CD4-positive, alpha-beta memory T cell (primary cell): ENCODE measurements at regions not wholly inside any gene's neighbourhood (a gene's known extent, or its start where the extent isn't known, plus 50 kb on each side); places are given as distances from the start of the nearest gene placed in this dataset.
A peak's percentile ranks its signal among the peaks of the same experiment; 100 is the strongest.

Experiments
- CTCF ChIA-PET: fragments of 350-600 bp; sonication (Branson Sonifier 250); formaldehyde crosslinking; loops from one replicate; lab custom pipeline; 2021; ENCODE audit warnings: inconsistent platforms; ENCODE audit not compliant: partially characterized antibody; lab: Charles Lee
- POLR2A ChIA-PET: fragments of 350-600 bp; sonication (Branson Sonifier 250); formaldehyde crosslinking; loops from one replicate; lab custom pipeline; 2021; ENCODE audit not compliant: partially characterized antibody; lab: Charles Lee
- DNase-seq, 5 donors: peaks; one replicate each; pipeline versions ENCODE4 v3.0.0 to v3.0.0-alpha.2; 2020 to 2022; ENCODE audit warnings: mixed read lengths in 1 of 5
- H3K27ac ChIP-seq: one replicate; pipeline ENCODE4 v1.7.0; 2013; ENCODE audit warnings: low read depth, low read length
- H3K27me3 ChIP-seq: 2 replicates; pipeline ENCODE4 v1.7.0; 2013; ENCODE audit warnings: mild to moderate bottlenecking, low read length, moderate library complexity; ENCODE audit not compliant: insufficient read depth
- H3K36me3 ChIP-seq: 2 replicates; pipeline ENCODE4 v1.7.0; 2013; ENCODE audit warnings: mild to moderate bottlenecking, low read length, moderate library complexity; ENCODE audit not compliant: insufficient read depth
- H3K4me1 ChIP-seq: 2 replicates; pipeline ENCODE4 v1.7.0; 2013; ENCODE audit warnings: mild to moderate bottlenecking, low read length, moderate library complexity; ENCODE audit not compliant: insufficient read depth
- H3K4me3 ChIP-seq, 2 donors: one replicate each; pipeline ENCODE4 v1.7.0; 2013; ENCODE audit warnings: low read length in 2 of 2, mild to moderate bottlenecking in 1 of 2
- H3K9me3 ChIP-seq, 2 donors: one replicate each; pipeline ENCODE4 v1.7.0; 2013; ENCODE audit warnings: low read length in 2 of 2, control low read depth in 1 of 2; ENCODE audit not compliant: control insufficient read depth in 1 of 2
- H3K27ac Mint-ChIP-seq, 7 donors: one replicate each; pipeline ENCODE4 v1.8.0; 2020 to 2021; ENCODE audit warnings: mixed read lengths in 7 of 7, mild to moderate bottlenecking in 6 of 7, inconsistent platforms in 3 of 7, moderate library complexity in 3 of 7
- H3K27me3 Mint-ChIP-seq, 2 donors: one replicate each; pipeline ENCODE4 v1.8.0; 2020 to 2021; ENCODE audit warnings: mixed read lengths in 2 of 2
- H3K36me3 Mint-ChIP-seq, 2 donors: one replicate each; pipeline ENCODE4 v1.8.0; 2020 to 2021; ENCODE audit warnings: mixed read lengths in 2 of 2, inconsistent platforms in 1 of 2, mild to moderate bottlenecking in 1 of 2
- H3K4me1 Mint-ChIP-seq, 4 donors: one replicate each; pipeline ENCODE4 v1.8.0; 2020 to 2021; ENCODE audit warnings: mixed read lengths in 4 of 4, mild to moderate bottlenecking in 1 of 4
- H3K4me3 Mint-ChIP-seq, 8 donors: one replicate each; pipeline ENCODE4 v1.8.0; 2020 to 2021; ENCODE audit warnings: mixed read lengths in 8 of 8, mild to moderate bottlenecking in 7 of 8, moderate library complexity in 6 of 8, inconsistent platforms in 3 of 8
- H3K9me3 Mint-ChIP-seq, 8 donors: one replicate each; pipeline ENCODE4 v1.8.0; 2020 to 2021; ENCODE audit warnings: mixed read lengths in 8 of 8, mild to moderate bottlenecking in 5 of 8, inconsistent platforms in 3 of 8, moderate library complexity in 1 of 8
- intact Hi-C: fragments of 100-400 bp; cut with micrococcal nuclease; formaldehyde crosslinking; loops from one replicate; pipeline ENCODE4 v1.15.1; 2023

GRCh38 chr2:239775623-239776435 is 249.3 kb downstream of the NDUFA10 start:
- no peak for DNase-seq
- Mint-ChIP-seq H3K9me3 (peaks cover 0 to 21% (median 11%) of the 10 kb centered on the region in 8 donors), H3K36me3 (no peaks in the 10 kb centered on the region), H3K27me3 (peaks cover 1 to 13% of the 10 kb centered on the region in 2 donors), H3K4me1 (no peaks in the 10 kb centered on the region), H3K27ac (no peak overlapping the region), H3K4me3 (no peak overlapping the region)
- no peaks in the 10 kb centered on the region for H3K36me3 ChIP-seq
- H3K4me1 ChIP-seq, result no peaks in the 10 kb centered on the region
- ChIA-PET POLR2A (no interaction called here), CTCF (no interaction called here)
- H3K27ac ChIP-seq, result no peak overlapping the region
- no peaks in the 10 kb centered on the region for H3K9me3 ChIP-seq
- intact Hi-C loops, result no loop called here
- no peaks in the 10 kb centered on the region for H3K27me3 ChIP-seq
- H3K4me3 ChIP-seq, result no peak overlapping the region

GRCh38 chr2:239774933-239775622 is 250.1 kb downstream of the NDUFA10 start:
- Mint-ChIP-seq H3K27ac (no peak overlapping the region), H3K4me1 (no peaks in the 10 kb centered on the region), H3K27me3 (peaks cover 1 to 11% of the 10 kb centered on the region in 2 donors), H3K4me3 (no peak overlapping the region), H3K9me3 (peaks cover 0 to 18% (median 10%) of the 10 kb centered on the region in 8 donors), H3K36me3 (no peaks in the 10 kb centered on the region)
- Histone ChIP-seq H3K4me1 (no peaks in the 10 kb centered on the region), H3K4me3 (no peak overlapping the region), H3K36me3 (no peaks in the 10 kb centered on the region), H3K27ac (no peak overlapping the region), H3K9me3 (no peaks in the 10 kb centered on the region), H3K27me3 (no peaks in the 10 kb centered on the region)
- CTCF ChIA-PET, result no interaction called here
- intact Hi-C loops, result no loop called here
- POLR2A ChIA-PET, result no interaction called here
- no peak for DNase-seq

GRCh38 chr2:239774142-239774462 is 251.0 kb downstream of the NDUFA10 start:
- CTCF ChIA-PET, result no interaction called here

DNA sequence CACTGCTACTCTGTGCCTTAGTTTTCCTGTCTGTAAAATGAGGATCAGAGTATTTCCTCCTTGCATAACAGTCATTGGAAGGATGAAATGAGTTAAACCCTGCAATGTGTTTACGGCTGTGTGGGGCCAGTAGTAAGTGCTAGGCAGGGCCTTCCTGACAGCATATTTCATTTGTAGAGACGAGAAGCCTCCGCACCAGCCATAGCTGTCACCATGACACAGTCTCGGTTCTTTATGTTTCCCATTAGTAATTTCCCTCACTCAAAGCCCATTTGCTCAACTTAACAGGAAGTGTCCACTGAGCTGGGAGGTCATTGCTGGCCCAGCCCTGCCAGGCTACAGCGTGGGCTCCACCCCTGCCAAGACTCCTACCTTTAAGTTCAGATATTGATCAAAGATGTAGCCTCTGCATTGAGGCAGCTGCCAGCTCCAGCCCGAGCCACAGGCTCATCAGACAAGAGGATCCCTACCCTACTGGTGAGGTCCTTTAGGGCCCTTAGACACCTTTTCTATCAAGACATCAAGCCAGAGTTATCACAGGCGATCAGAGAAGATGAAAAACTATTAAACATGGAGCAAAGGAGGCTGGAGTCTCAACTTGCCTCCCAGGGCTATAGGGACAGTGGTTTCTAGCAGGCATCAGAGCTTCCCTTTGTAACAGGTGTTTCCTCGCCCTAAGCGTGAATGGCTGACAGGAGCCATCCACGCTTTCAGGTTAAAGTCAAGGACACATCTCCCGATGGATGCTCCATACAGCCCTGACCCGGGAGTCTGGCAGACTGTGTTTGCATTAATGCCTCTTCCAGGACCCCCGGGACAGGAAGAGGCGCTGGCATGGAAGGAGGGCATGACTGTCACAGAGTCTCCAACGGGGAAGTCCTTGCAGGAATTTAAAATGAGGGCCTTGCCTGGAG is 251.7 kb downstream of the NDUFA10 start:
- H3K4me3 ChIP-seq, result no peak overlapping the region
- no peaks in the 10 kb centered on the region for H3K36me3 Mint-ChIP-seq
- CTCF ChIA-PET, result no interaction called here
- H3K27ac Mint-ChIP-seq, result no peak overlapping the region
- no peaks in the 10 kb centered on the region for H3K27me3 ChIP-seq
- POLR2A ChIA-PET, result no interaction called here
- DNase-seq, result no peak
- peaks cover 0 to 21% (median 11%) of the 10 kb centered on the region in 8 donors for H3K9me3 Mint-ChIP-seq
- H3K4me3 Mint-ChIP-seq, result no peak overlapping the region
- H3K9me3 ChIP-seq, result no peaks in the 10 kb centered on the region
- H3K27ac ChIP-seq, result no peak overlapping the region
- H3K4me1 ChIP-seq, result no peaks in the 10 kb centered on the region
- intact Hi-C loops, result no loop called here
- no peaks in the 10 kb centered on the region for H3K4me1 Mint-ChIP-seq
- H3K27me3 Mint-ChIP-seq, result peaks cover 1 to 16% of the 10 kb centered on the region in 2 donors
- no peaks in the 10 kb centered on the region for H3K36me3 ChIP-seq

More at GRCh38 chr2:239774142-239774462, 251.0 kb downstream of the NDUFA10 start:
- Histone ChIP-seq H3K36me3 (no peaks in the 10 kb centered on the region), H3K27ac (no peak overlapping the region), H3K27me3 (no peaks in the 10 kb centered on the region), H3K4me3 (no peak overlapping the region), H3K9me3 (no peaks in the 10 kb centered on the region), H3K4me1 (no peaks in the 10 kb centered on the region)
- Mint-ChIP-seq H3K27me3 (peaks cover 1 to 14% of the 10 kb centered on the region in 2 donors), H3K4me1 (no peaks in the 10 kb centered on the region), H3K4me3 (no peak overlapping the region), H3K27ac (no peak overlapping the region), H3K36me3 (no peaks in the 10 kb centered on the region), H3K9me3 (peaks cover 0 to 21% (median 10%) of the 10 kb centered on the region in 8 donors)
- POLR2A ChIA-PET, result no interaction called here
- intact Hi-C loops, result no loop called here
- DNase-seq, result no peak

GRCh38 chr2:239772721-239773120 is 252.4 kb downstream of the NDUFA10 start:
- no peak for DNase-seq
- Histone ChIP-seq H3K4me1 (no peaks in the 10 kb centered on the region), H3K9me3 (no peaks in the 10 kb centered on the region), H3K36me3 (no peaks in the 10 kb centered on the region), H3K27ac (no peak overlapping the region), H3K4me3 (no peak overlapping the region), H3K27me3 (no peaks in the 10 kb centered on the region)
- Mint-ChIP-seq H3K9me3 (peaks cover 0 to 21% (median 11%) of the 10 kb centered on the region in 8 donors), H3K36me3 (no peaks in the 10 kb centered on the region), H3K27ac (peak overlapping the region in 1 of 7 donors; percentile 68), H3K4me1 (no peaks in the 10 kb centered on the region), H3K27me3 (peaks cover 1 to 20% of the 10 kb centered on the region in 2 donors), H3K4me3 (peak overlapping the region in 1 of 8 donors; percentile 48)
- intact Hi-C loops, result no loop called here
- ChIA-PET CTCF (no interaction called here), POLR2A (no interaction called here)

DNA sequence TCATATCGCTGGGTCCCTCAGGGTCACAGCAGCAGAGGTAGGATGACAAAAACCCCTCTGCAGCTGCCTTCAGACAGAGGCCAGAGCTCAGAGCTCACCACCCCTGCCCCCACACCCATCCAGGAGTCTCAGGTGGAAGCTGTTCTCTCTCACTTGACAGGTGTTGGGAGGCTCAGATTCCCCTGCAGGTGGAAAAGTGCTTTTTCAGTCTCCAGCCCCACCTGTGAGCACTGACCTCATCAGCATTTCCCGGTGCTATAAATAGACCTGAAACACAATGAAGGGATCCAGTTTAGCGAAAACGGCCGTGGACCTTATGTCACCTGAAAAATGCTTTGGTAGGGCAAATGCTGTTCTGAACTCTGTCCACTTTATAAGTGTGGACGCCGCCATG is 254.9 kb downstream of the NDUFA10 start:
- Mint-ChIP-seq H3K4me1 (no peaks in the 10 kb centered on the region), H3K27me3 (peaks cover 1 to 16% of the 10 kb centered on the region in 2 donors), H3K36me3 (no peaks in the 10 kb centered on the region), H3K9me3 (peaks cover 0 to 21% (median 11%) of the 10 kb centered on the region in 8 donors), H3K27ac (no peak overlapping the region), H3K4me3 (no peak overlapping the region)
- H3K4me1 ChIP-seq, result no peaks in the 10 kb centered on the region
- H3K9me3 ChIP-seq, result no peaks in the 10 kb centered on the region
- no peaks in the 10 kb centered on the region for H3K27me3 ChIP-seq
- ChIA-PET POLR2A (no interaction called here), CTCF (no interaction called here)
- no peak overlapping the region for H3K4me3 ChIP-seq
- H3K27ac ChIP-seq, result no peak overlapping the region
- DNase-seq, result no peak
- intact Hi-C loops, result no loop called here
- no peaks in the 10 kb centered on the region for H3K36me3 ChIP-seq
